ENCODE measurements at regions not wholly inside any gene's neighbourhood (a gene's known extent, or its start where the extent isn't known, plus 50 kb on each side); places are given as distances from the start of the nearest gene placed in this dataset.

DNA sequence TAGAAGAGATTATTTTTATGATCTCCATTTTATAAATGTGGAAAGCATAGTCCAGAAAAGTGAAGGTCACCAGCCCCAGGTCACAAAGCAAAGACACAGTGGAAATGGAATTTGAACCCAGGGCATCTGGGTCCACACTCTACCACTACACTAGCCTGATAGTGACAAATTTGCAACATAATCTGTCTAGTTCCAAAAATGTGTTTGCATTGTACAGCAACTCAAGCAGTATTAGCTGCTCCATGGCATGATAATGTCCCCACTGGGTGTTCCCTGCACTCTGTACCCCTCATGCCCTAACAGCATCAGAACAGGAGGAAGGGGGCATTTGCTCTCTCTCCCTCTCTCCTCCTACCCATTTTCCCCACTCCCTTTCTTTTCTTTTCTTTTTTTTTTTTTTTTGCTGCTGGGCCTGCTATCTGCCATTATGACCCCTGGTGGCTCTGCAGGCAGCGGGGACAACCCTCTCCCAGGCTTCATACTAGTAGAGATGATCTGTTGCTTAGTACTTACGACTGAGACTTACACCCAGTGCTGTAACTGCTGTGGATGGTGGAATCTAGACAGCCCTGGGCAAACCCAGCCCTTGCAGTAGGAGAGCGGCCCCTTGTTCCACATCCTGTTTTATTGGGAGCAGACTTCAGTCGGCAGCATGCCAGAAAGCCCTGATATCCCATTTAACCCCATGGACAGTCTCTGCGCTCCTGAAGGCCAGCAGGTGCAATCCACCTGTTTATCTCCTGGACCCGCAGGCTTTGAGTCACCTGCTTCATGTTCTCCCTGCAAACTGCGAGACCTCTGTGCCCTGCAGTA is 306.3 kb downstream of the SOX9 start:
- TF ChIP-seq, protein P1, sequence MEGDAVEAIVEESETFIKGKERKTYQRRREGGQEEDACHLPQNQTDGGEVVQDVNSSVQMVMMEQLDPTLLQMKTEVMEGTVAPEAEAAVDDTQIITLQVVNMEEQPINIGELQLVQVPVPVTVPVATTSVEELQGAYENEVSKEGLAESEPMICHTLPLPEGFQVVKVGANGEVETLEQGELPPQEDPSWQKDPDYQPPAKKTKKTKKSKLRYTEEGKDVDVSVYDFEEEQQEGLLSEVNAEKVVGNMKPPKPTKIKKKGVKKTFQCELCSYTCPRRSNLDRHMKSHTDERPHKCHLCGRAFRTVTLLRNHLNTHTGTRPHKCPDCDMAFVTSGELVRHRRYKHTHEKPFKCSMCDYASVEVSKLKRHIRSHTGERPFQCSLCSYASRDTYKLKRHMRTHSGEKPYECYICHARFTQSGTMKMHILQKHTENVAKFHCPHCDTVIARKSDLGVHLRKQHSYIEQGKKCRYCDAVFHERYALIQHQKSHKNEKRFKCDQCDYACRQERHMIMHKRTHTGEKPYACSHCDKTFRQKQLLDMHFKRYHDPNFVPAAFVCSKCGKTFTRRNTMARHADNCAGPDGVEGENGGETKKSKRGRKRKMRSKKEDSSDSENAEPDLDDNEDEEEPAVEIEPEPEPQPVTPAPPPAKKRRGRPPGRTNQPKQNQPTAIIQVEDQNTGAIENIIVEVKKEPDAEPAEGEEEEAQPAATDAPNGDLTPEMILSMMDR (IDR thresholded peaks at IDR 0.05), result no peak
- no peak for TF ChIP-seq POLR2A (IDR thresholded peaks at IDR 0.05)

Measured in thyroid gland (tissue), 4 donors.